Prostate gland (tissue), 2 donors: ENCODE measurements at regions not wholly inside any gene's neighbourhood (a gene's known extent, or its start where the extent isn't known, plus 50 kb on each side); places are given as distances from the start of the nearest gene placed in this dataset.

Source experiments
- DNase-seq: peaks from one replicate; pipeline ENCODE4 v3.0.0-alpha.2; 2019; ENCODE audit warnings: low spot score
- H3K27ac ChIP-seq, 2 donors: fragments of 200-600 bp; sonication (generic); 2 replicates each; pipeline ENCODE4 v1.5.1; 2017 to 2019
- H3K27me3 ChIP-seq: fragments of 200-600 bp; sonication (generic); replicated peaks from 2 replicates; pipeline ENCODE4 v1.5.1; 2019; ENCODE audit not compliant: insufficient read depth
- H3K36me3 ChIP-seq, 2 donors: fragments of 200-600 bp; sonication (generic); 1 replicate in 1 of 2; 2 replicates in 1 of 2; pipeline versions ENCODE4 v1.5.1 to v1.8.1; 2017 to 2019
- H3K4me1 ChIP-seq: fragments of 200-600 bp; sonication (generic); replicated peaks from 2 replicates; pipeline ENCODE4 v1.5.1; 2019
- H3K4me3 ChIP-seq, 2 donors: fragments of 200-600 bp; sonication (generic); 2 replicates each; pipeline ENCODE4 v1.5.1; 2017 to 2019
- H3K9me3 ChIP-seq: fragments of 200-600 bp; sonication (generic); 2 replicates; pipeline ENCODE4 v1.5.1; 2017
- POLR2A ChIP-seq: fragments of 450-650 bp; IDR thresholded peaks from one replicate; pipeline ENCODE4 v1.6.1; 2016; ENCODE audit warnings: antibody characterized with exemption, mild to moderate bottlenecking
- POLR2AphosphoS5 ChIP-seq: sonication (generic); formaldehyde crosslinking; IDR thresholded peaks from one replicate; pipeline ENCODE4 v1.6.1; 2017; ENCODE audit warnings: antibody characterized with exemption
- WGBS: methylation state at CpG from one replicate; pipeline ENCODE4 v1.1.5; 2018; 5-methylcytosine and 5-hydroxymethylcytosine counted together
- intact Hi-C: fragments of 100-400 bp; cut with DNase I; formaldehyde crosslinking; loops from one replicate; pipeline ENCODE4 v1.14.2; 2022
- TF ChIP-seq, protein P1 (sequence below), 4 experiments: fragments of 200-600 bp in 2 of 4; fragments of 450-650 bp in 2 of 4; sonication (generic) in 2 of 4; IDR thresholded peaks; 1 replicate in 3 of 4; 2 replicates in 1 of 4; pipeline ENCODE4 v1.5.1; 2016 to 2019; ENCODE audit warnings: antibody characterized with exemption in 4 of 4, mild to moderate bottlenecking in 2 of 4, moderate library complexity in 2 of 4

- WGBS, result 94% methylated on average over 6 of the region's 6 CpGs
- intact Hi-C loops, result no loop called here
- Histone ChIP-seq H3K27ac (no peak overlapping the region), H3K27me3 (peaks cover 14% of the 10 kb centered on the region), H3K4me1 (no peaks in the 10 kb centered on the region), H3K4me3 (no peak overlapping the region), H3K9me3 (no peaks in the 10 kb centered on the region), H3K36me3 (no peaks in the 10 kb centered on the region)
- no peak for TF ChIP-seq POLR2A
- TF ChIP-seq POLR2AphosphoS5, result no peak
- TF ChIP-seq, protein P1, sequence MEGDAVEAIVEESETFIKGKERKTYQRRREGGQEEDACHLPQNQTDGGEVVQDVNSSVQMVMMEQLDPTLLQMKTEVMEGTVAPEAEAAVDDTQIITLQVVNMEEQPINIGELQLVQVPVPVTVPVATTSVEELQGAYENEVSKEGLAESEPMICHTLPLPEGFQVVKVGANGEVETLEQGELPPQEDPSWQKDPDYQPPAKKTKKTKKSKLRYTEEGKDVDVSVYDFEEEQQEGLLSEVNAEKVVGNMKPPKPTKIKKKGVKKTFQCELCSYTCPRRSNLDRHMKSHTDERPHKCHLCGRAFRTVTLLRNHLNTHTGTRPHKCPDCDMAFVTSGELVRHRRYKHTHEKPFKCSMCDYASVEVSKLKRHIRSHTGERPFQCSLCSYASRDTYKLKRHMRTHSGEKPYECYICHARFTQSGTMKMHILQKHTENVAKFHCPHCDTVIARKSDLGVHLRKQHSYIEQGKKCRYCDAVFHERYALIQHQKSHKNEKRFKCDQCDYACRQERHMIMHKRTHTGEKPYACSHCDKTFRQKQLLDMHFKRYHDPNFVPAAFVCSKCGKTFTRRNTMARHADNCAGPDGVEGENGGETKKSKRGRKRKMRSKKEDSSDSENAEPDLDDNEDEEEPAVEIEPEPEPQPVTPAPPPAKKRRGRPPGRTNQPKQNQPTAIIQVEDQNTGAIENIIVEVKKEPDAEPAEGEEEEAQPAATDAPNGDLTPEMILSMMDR (IDR thresholded peaks at IDR 0.05), result no peak
- no peak for DNase-seq
Measured at GRCh38 chr22:49210606-49211005, 617.1 kb downstream of the BRD1 start.

DNA sequence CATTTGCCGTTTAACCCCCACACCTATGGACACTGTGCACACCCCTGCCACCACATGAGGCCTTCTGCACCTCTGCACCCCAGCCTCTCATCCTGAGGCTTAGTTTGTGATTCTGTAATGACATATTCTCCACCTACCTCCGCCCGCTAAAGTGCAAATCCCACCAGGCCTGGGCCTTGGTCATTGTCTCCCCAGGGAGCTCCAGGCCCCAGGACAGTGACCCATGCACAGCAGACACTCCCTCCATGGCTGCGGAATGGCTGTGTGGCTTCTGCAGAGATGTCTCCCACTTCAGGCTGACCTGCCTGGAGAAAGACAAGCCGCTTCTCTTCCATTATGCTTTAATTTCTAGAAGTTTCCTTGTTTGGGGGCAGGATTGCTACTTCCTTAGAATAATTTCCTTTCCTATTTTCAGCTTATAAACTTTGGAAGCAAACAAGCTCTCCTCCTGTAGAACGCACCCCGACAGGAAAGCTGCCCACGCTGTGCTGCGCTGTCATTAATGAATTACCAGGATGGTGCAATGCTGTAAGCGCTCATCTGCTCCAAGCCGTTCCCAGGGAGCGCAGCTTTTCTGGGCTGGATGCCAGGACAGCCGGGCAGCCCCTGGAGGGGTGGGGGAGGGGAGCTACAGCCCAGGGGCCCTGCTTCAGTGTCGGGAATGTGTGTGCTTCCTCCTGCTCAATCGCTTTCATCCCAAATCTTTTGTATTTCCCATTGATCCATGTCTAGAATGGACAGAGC lies 618.0 kb downstream of the BRD1 start:
- no peak overlapping the region for H3K27ac ChIP-seq
- peaks cover 14% of the 10 kb centered on the region for H3K27me3 ChIP-seq
- 43% methylated on average over 15 of the region's 15 CpGs for WGBS
- no peak for DNase-seq
- no peaks in the 10 kb centered on the region for H3K9me3 ChIP-seq
- H3K4me1 ChIP-seq, result no peaks in the 10 kb centered on the region
- intact Hi-C loops, result no loop called here
- no peak for TF ChIP-seq POLR2A
- no peak for TF ChIP-seq POLR2AphosphoS5
- TF ChIP-seq, protein P1 (IDR thresholded peaks at IDR 0.05), result no peak
- H3K4me3 ChIP-seq, result no peak overlapping the region
- no peaks in the 10 kb centered on the region for H3K36me3 ChIP-seq

DNA sequence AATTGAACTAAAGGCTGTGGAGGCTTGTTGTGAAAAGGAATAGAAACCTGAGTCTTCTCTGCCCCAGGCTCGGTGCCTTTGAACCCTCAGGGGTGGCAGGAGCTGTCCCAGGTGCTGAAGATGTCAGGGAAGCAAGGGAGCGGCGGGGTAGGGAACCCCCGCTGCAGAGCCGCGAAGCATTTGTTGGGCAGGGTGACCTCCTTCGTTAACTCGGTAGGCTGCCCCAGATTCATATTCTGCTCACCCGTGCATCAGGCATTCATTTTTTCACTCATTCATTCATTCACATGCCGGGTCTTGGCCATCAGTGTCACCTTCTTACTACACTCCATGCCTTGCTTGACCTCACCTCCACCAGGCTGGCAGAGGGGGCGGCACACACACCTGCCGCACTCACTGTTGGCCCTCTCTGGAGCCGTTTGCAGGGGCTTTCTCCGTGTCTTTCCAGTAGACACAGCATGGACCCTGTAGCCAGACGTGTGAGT lies 618.9 kb downstream of the BRD1 start:
- Histone ChIP-seq H3K27ac (no peak overlapping the region), H3K27me3 (peaks cover 14% of the 10 kb centered on the region), H3K4me3 (no peak overlapping the region), H3K4me1 (no peaks in the 10 kb centered on the region), H3K36me3 (no peaks in the 10 kb centered on the region), H3K9me3 (no peaks in the 10 kb centered on the region)
- intact Hi-C loops, result no loop called here
- WGBS, result 46% methylated on average over 15 of the region's 15 CpGs
- TF ChIP-seq, protein P1 (IDR thresholded peaks at IDR 0.05), result no peak
- TF ChIP-seq POLR2A (no peak), POLR2AphosphoS5 (no peak)
- DNase-seq, result no peak

GRCh38 chr22:49208004-49208402 lies 619.7 kb downstream of the BRD1 start:
- WGBS, result 85% methylated on average over 2 of the region's 2 CpGs

More at GRCh38 chr22:49208004-49208402, 619.7 kb downstream of the BRD1 start:
- Histone ChIP-seq H3K4me1 (no peaks in the 10 kb centered on the region), H3K27ac (no peak overlapping the region), H3K4me3 (no peak overlapping the region), H3K36me3 (no peaks in the 10 kb centered on the region), H3K9me3 (no peaks in the 10 kb centered on the region), H3K27me3 (peaks cover 14% of the 10 kb centered on the region)
- TF ChIP-seq POLR2A, result no peak
- TF ChIP-seq POLR2AphosphoS5, result no peak
- TF ChIP-seq, protein P1 (IDR thresholded peaks at IDR 0.05), result no peak
- DNase-seq, result no peak
- intact Hi-C loops, result no loop called here
